ENCODE measurements at regions not wholly inside any gene's neighbourhood (a gene's known extent, or its start where the extent isn't known, plus 50 kb on each side); places are given as distances from the start of the nearest gene placed in this dataset.

- no peak for TF ChIP-seq POLR2AphosphoS5 (IDR thresholded peaks at IDR 0.05; ENCODE audit: low read depth, low read length)
- no peak for TF ChIP-seq EZH2 (IDR thresholded peaks at IDR 0.05; ENCODE audit: low read depth, low read length, severe bottlenecking)
- TF ChIP-seq CTCF (IDR thresholded peaks at IDR 0.05; ENCODE audit: control extremely low read depth in 1 of 3, insufficient read depth in 1 of 3, low read depth in 1 of 3, low read length in 3 of 3), result no peak
- TF ChIP-seq MAFK (IDR thresholded peaks at IDR 0.05; ENCODE audit: low read depth, low read length), result no peak
- TF ChIP-seq POLR2A (IDR thresholded peaks at IDR 0.05; ENCODE audit: control extremely low read depth in 1 of 2, low read depth in 2 of 2, low read length in 2 of 2), result no peak
- no peak for TF ChIP-seq SUZ12 (IDR thresholded peaks at IDR 0.05; ENCODE audit: low read length)
Measured at GRCh38 chr7:68245688-68246087, 1249.1 kb downstream of the TYW1 start.

All from H1 (cell line).